H9 (cell line): ENCODE measurements at regions not wholly inside any gene's neighbourhood (a gene's known extent, or its start where the extent isn't known, plus 50 kb on each side); places are given as distances from the start of the nearest gene placed in this dataset.

Source experiments
- DNase-seq: peaks from one replicate; pipeline ENCODE4 v3.0.0-alpha.2; 2017
- H2AFZ ChIP-seq: one replicate; pipeline ENCODE4 v1.6.1; 2013; ENCODE audit warnings: mild to moderate bottlenecking, low read length, control low read depth, moderate library complexity
- H2AK5ac ChIP-seq: 2 replicates; pipeline ENCODE4 v1.6.1; 2013; ENCODE audit warnings: low read length, control low read depth, mixed read lengths; ENCODE audit not compliant: insufficient read length
- H2BK120ac ChIP-seq: one replicate; pipeline ENCODE4 v1.6.1; 2013; ENCODE audit warnings: low read depth, mild to moderate bottlenecking, low read length, control low read depth, inconsistent platforms; ENCODE audit not compliant: poor library complexity, severe bottlenecking
- H2BK12ac ChIP-seq: 2 replicates; pipeline ENCODE4 v1.6.1; 2013; ENCODE audit warnings: low read length, control low read depth, mixed read lengths, low read depth; ENCODE audit not compliant: insufficient read length
- H2BK15ac ChIP-seq: 2 replicates; pipeline ENCODE4 v1.6.1; 2013; ENCODE audit warnings: low read depth, low read length, control low read depth
- H2BK20ac ChIP-seq: one replicate; pipeline ENCODE4 v1.6.1; 2013; ENCODE audit warnings: low read depth, mild to moderate bottlenecking, low read length, control low read depth, inconsistent platforms; ENCODE audit not compliant: poor library complexity, severe bottlenecking
- H2BK5ac ChIP-seq: 2 replicates; pipeline ENCODE4 v1.6.1; 2013; ENCODE audit warnings: low read length, control low read depth, mixed read lengths; ENCODE audit not compliant: insufficient read length
- H3K14ac ChIP-seq: 2 replicates; pipeline ENCODE4 v1.6.1; 2013; ENCODE audit warnings: low read length, control low read depth; ENCODE audit not compliant: insufficient read depth
- H3K18ac ChIP-seq: 2 replicates; pipeline ENCODE4 v1.6.1; 2013; ENCODE audit warnings: low read depth, mild to moderate bottlenecking, mixed read lengths, low read length, control low read depth; ENCODE audit not compliant: insufficient read length
- H3K23ac ChIP-seq: 2 replicates; pipeline ENCODE4 v1.6.1; 2013; ENCODE audit warnings: low read length, control low read depth, mixed read lengths, low read depth; ENCODE audit not compliant: insufficient read length
- H3K23me2 ChIP-seq: 2 replicates; pipeline ENCODE4 v1.6.1; 2013; ENCODE audit warnings: low read depth, mild to moderate bottlenecking, mixed read lengths, low read length, control low read depth; ENCODE audit not compliant: insufficient read length, poor library complexity, severe bottlenecking
- H3K27ac ChIP-seq: 2 replicates; pipeline ENCODE4 v1.5.1; 2013; ENCODE audit warnings: low read length, control low read depth, mixed read lengths, low read depth; ENCODE audit not compliant: insufficient read length
- H3K27me3 ChIP-seq: 2 replicates; pipeline ENCODE4 v1.6.1; 2013; ENCODE audit warnings: low read length, control low read depth, inconsistent platforms; ENCODE audit not compliant: insufficient read depth
- H3K4ac ChIP-seq: 2 replicates; pipeline ENCODE4 v1.6.1; 2013; ENCODE audit warnings: low read depth, mild to moderate bottlenecking, control low read depth, inconsistent platforms, low read length, moderate library complexity
- H3K4me1 ChIP-seq: 2 replicates; pipeline ENCODE4 v1.6.1; 2013; ENCODE audit warnings: low read length, control low read depth, inconsistent platforms; ENCODE audit not compliant: insufficient read depth
- H3K4me2 ChIP-seq: 2 replicates; pipeline ENCODE4 v1.6.1; 2013; ENCODE audit warnings: low read length, control low read depth, mixed read lengths; ENCODE audit not compliant: insufficient read length, insufficient read depth
- H3K56ac ChIP-seq: 2 replicates; pipeline ENCODE4 v1.6.1; 2013; ENCODE audit warnings: low read depth, mild to moderate bottlenecking, mixed read lengths, low read length, control low read depth; ENCODE audit not compliant: insufficient read length
- H3K79me1 ChIP-seq: 2 replicates; pipeline ENCODE4 v1.6.1; 2013; ENCODE audit warnings: low read depth, mild to moderate bottlenecking, moderate library complexity, low read length, control low read depth, inconsistent platforms; ENCODE audit not compliant: insufficient read depth, poor library complexity, severe bottlenecking
- H3K79me2 ChIP-seq: 2 replicates; pipeline ENCODE4 v1.6.1; 2013; ENCODE audit warnings: low read length, control low read depth, inconsistent platforms; ENCODE audit not compliant: insufficient read depth
- H3K9ac ChIP-seq: 2 replicates; pipeline ENCODE4 v1.6.1; 2013; ENCODE audit warnings: low read length, control low read depth, mixed read lengths; ENCODE audit not compliant: insufficient read length; ENCODE audit errors: extremely low read depth
- H3K9me3 ChIP-seq: one replicate; pipeline ENCODE4 v1.6.1; 2013; ENCODE audit warnings: low read depth, low read length, inconsistent platforms; ENCODE audit not compliant: control insufficient read depth
- H3T11ph ChIP-seq: one replicate; pipeline ENCODE4 v1.6.1; 2013; ENCODE audit warnings: mild to moderate bottlenecking, low read length, control low read depth, inconsistent platforms
- H4K20me1 ChIP-seq: one replicate; pipeline ENCODE4 v1.6.1; 2013; ENCODE audit not compliant: control insufficient read depth, insufficient read length, insufficient read depth
- H4K5ac ChIP-seq: 2 replicates; pipeline ENCODE4 v1.6.1; 2013; ENCODE audit warnings: low read depth, mild to moderate bottlenecking, mixed read lengths, low read length, control low read depth; ENCODE audit not compliant: insufficient read length
- H4K8ac ChIP-seq: replicated peaks from 2 replicates; pipeline ENCODE4 v1.6.1; 2013; ENCODE audit warnings: low read length, control low read depth, mixed read lengths, low read depth; ENCODE audit not compliant: insufficient read length
- H4K91ac ChIP-seq: 2 replicates; pipeline ENCODE4 v1.6.1; 2013; ENCODE audit warnings: low read depth, mild to moderate bottlenecking, moderate library complexity, mixed read lengths, low read length, control low read depth; ENCODE audit not compliant: insufficient read length
- H3K27ac Mint-ChIP-seq, 3 experiments: 2 replicates in 2 of 3; 3 replicates in 1 of 3; pipeline ENCODE4 v1.8.0; 2020 to 2021; ENCODE audit warnings: mixed read lengths in 3 of 3, mild to moderate bottlenecking in 1 of 3, moderate library complexity in 1 of 3
- H3K27me3 Mint-ChIP-seq: 2 replicates; pipeline ENCODE4 v1.8.0; 2021; ENCODE audit warnings: low read depth, mild to moderate bottlenecking, moderate library complexity, mixed read lengths
- H3K36me3 Mint-ChIP-seq, 3 experiments: 2 replicates in 2 of 3; 3 replicates in 1 of 3; pipeline ENCODE4 v1.8.0; 2020 to 2021; ENCODE audit warnings: low read depth in 3 of 3, mixed read lengths in 3 of 3; ENCODE audit not compliant: insufficient read depth in 1 of 3
- H3K4me1 Mint-ChIP-seq, 2 experiments: 2 replicates each; pipeline ENCODE4 v1.8.0; 2020; ENCODE audit warnings: mixed read lengths in 2 of 2
- H3K4me3 Mint-ChIP-seq, 2 experiments: 2 replicates in 1 of 2; 3 replicates in 1 of 2; pipeline ENCODE4 v1.8.0; 2020 to 2021; ENCODE audit warnings: mild to moderate bottlenecking in 2 of 2, mixed read lengths in 2 of 2, moderate library complexity in 1 of 2
- H3K9me3 Mint-ChIP-seq, 2 experiments: 2 replicates in 1 of 2; 3 replicates in 1 of 2; pipeline ENCODE4 v1.8.0; 2020; ENCODE audit warnings: mild to moderate bottlenecking in 2 of 2, mixed read lengths in 2 of 2, moderate library complexity in 1 of 2
- CTCF ChIP-seq: fragments of 200-600 bp; sonication (generic); conservative IDR thresholded peaks from 3 replicates; pipeline ENCODE4 v1.8.0; 2021; ENCODE audit warnings: antibody characterized with exemption, mild to moderate bottlenecking
- WGBS: extraction: QIAGEN DNeasy Blood & Tissue Kit; methylation state at CpG from one replicate; pipeline ENCODE4 v1.1.7; 2013; ENCODE audit warnings: missing lambda C conversion rate, low lambda C conversion rate, mixed read lengths; ENCODE audit not compliant: insufficient read length; ENCODE audit errors: extremely low coverage; 5-methylcytosine and 5-hydroxymethylcytosine counted together

GRCh38 chr11:92098172-92098571 lies 126.4 kb upstream of the FAT3 start:
- Histone ChIP-seq H2BK120ac (no peak overlapping the region), H4K91ac (no peak overlapping the region), H2BK12ac (no peak overlapping the region), H2BK15ac (no peak overlapping the region), H3K79me1 (no peaks in the 10 kb centered on the region), H3K18ac (no peak overlapping the region), H3K9me3 (no peaks in the 10 kb centered on the region), H3K56ac (no peak overlapping the region), H3T11ph (no peak overlapping the region), H3K23me2 (no peaks in the 10 kb centered on the region), H3K4me2 (no peak overlapping the region), H2AK5ac (no peak overlapping the region), H3K27ac (no peak overlapping the region), H3K27me3 (no peaks in the 10 kb centered on the region), H2BK20ac (no peak overlapping the region), H3K14ac (no peak overlapping the region), H3K4ac (no peak overlapping the region), H4K20me1 (no peaks in the 10 kb centered on the region), H3K9ac (no peak overlapping the region), H4K5ac (no peak overlapping the region), H4K8ac (no peak overlapping the region), H3K79me2 (no peaks in the 10 kb centered on the region), H2AFZ (no peak overlapping the region), H3K23ac (no peak overlapping the region), H3K4me1 (peaks cover 3% of the 10 kb centered on the region; the same call in 1 of the 2 replicates), H2BK5ac (no peak overlapping the region)
- no CpG with 5 or more reads among the region's 2 CpGs for WGBS
- H3K4me3 Mint-ChIP-seq: no peak overlapping the region
- H3K36me3 Mint-ChIP-seq: peaks cover 0 to 3% (median 0%) of the 10 kb centered on the region in 3 experiments; a peak in 2 of 7 replicates
- H3K9me3 Mint-ChIP-seq: peaks cover 0 to 4% of the 10 kb centered on the region in 2 experiments; a peak in 1 of 5 replicates
- no peak overlapping the region for H3K27ac Mint-ChIP-seq
- DNase-seq: no peak
- TF ChIP-seq CTCF: no peak
- H3K4me1 Mint-ChIP-seq: peaks cover 9 to 17% of the 10 kb centered on the region in 2 experiments; a peak in 3 of 4 replicates
- no peaks in the 10 kb centered on the region for H3K27me3 Mint-ChIP-seq
